HepG2 (cell line): ENCODE measurements at regions not wholly inside any gene's neighbourhood (a gene's known extent, or its start where the extent isn't known, plus 50 kb on each side); places are given as distances from the start of the nearest gene placed in this dataset.

Experiments
- ATAC-seq: fragments of 200-7000 bp; cut with Tn5 transposase; 3 replicates; pipeline ENCODE4 v1.9.1; 2020; ENCODE audit warnings: mild to moderate bottlenecking, moderate library complexity
- BruUV-seq: library from RNA; stranded (reverse); fragments of 400-500 nt; replicated peaks from 2 replicates; lab custom pipeline; 2021; lab: Mats Ljungman, UMichigan
- CTCF ChIA-PET: fragments of 300-600 bp; formaldehyde crosslinking; extraction: SDS; loops from one replicate; lab custom pipeline; 2021; ENCODE audit warnings: low total read pairs, inconsistent platforms, low intra/inter-chr PET ratio; lab: Yijun Ruan, JAX
- POLR2A ChIA-PET: fragments of 350-600 bp; sonication (Branson Sonifier 250); formaldehyde crosslinking; loops from one replicate; lab custom pipeline; 2020; ENCODE audit warnings: antibody characterized with exemption, inconsistent platforms; lab: Yijun Ruan, JAX
- DNase-seq: peaks from one replicate; pipeline ENCODE4 v3.0.0-alpha.2; 2015; ENCODE audit warnings: low spot score
- FAIRE-seq: peaks from 3 replicates; lab custom pipeline; 2011; peaks lifted over from hg19 to GRCh38; lab: Jason Lieb, UNC
- H2AFZ ChIP-seq: one replicate; pipeline ENCODE4 v1.6.1; 2011; ENCODE audit warnings: low read length, inconsistent platforms
- H3K27ac ChIP-seq: fragments of 300-600 bp; 3 replicates; pipeline ENCODE4 v1.8.0; 2011; ENCODE audit warnings: mixed run types, mild to moderate bottlenecking, mixed read lengths, low read length, inconsistent platforms; ENCODE audit not compliant: insufficient read depth; ENCODE audit errors: extremely low read length
- H3K27me3 ChIP-seq, 2 experiments: fragments of 200-600 bp in 1 of 2; 2 replicates in 1 of 2; 3 replicates in 1 of 2; pipeline versions ENCODE4 v1.6.0 to v1.8.0; 2011; ENCODE audit warnings: low read length in 2 of 2, mild to moderate bottlenecking in 2 of 2, moderate library complexity in 2 of 2, inconsistent platforms in 1 of 2; ENCODE audit not compliant: insufficient read depth in 2 of 2, control insufficient read depth in 1 of 2
- H3K36me3 ChIP-seq, 2 experiments: fragments of 200-600 bp in 1 of 2; replicated peaks in 1 of 2; 2 replicates in 1 of 2; 3 replicates in 1 of 2; pipeline versions ENCODE4 v1.5.1 to v1.8.0; 2011; ENCODE audit warnings: low read length in 2 of 2, inconsistent platforms in 1 of 2; ENCODE audit not compliant: insufficient read depth in 2 of 2, control insufficient read depth in 1 of 2
- H3K4me1 ChIP-seq: 2 replicates; pipeline ENCODE4 v1.5.1; 2012; ENCODE audit warnings: low read length, inconsistent platforms; ENCODE audit not compliant: insufficient read depth
- H3K4me2 ChIP-seq: 2 replicates; pipeline ENCODE4 v1.6.0; 2011; ENCODE audit warnings: low read depth, low read length, inconsistent platforms
- H3K4me3 ChIP-seq, 3 experiments: fragments of 200-600 bp in 1 of 3; sonication (generic), shearing (Covaris generic) in 1 of 3; replicated peaks in 1 of 3; 2 replicates each; pipeline ENCODE4 v1.5.1; 2011 to 2016; ENCODE audit warnings: low read length in 3 of 3, inconsistent platforms in 2 of 3, low read depth in 2 of 3, mild to moderate bottlenecking in 2 of 3, control low read depth in 1 of 3, mixed read lengths in 1 of 3; ENCODE audit not compliant: insufficient read depth in 1 of 3
- H3K79me2 ChIP-seq: one replicate; pipeline ENCODE4 v1.6.1; 2011; ENCODE audit warnings: low read length, inconsistent platforms; ENCODE audit not compliant: insufficient read depth
- H3K9ac ChIP-seq: 2 replicates; pipeline ENCODE4 v1.6.0; 2011; ENCODE audit warnings: mild to moderate bottlenecking, low read depth, low read length, inconsistent platforms; ENCODE audit not compliant: insufficient read depth
- H3K9me3 ChIP-seq: 2 replicates; pipeline ENCODE4 v1.5.1; 2012; ENCODE audit warnings: mild to moderate bottlenecking, low read length
- H4K20me1 ChIP-seq: 2 replicates; pipeline ENCODE4 v1.6.0; 2011; ENCODE audit warnings: inconsistent platforms, mild to moderate bottlenecking, low read length, moderate library complexity; ENCODE audit not compliant: insufficient read depth
- AHDC1 ChIP-seq: sonication (generic); formaldehyde crosslinking; IDR thresholded peaks from 2 replicates; pipeline ENCODE4 v1.5.1; 2020; ENCODE audit warnings: mild to moderate bottlenecking, missing genetic modification reagents, borderline replicate concordance
- CREB1 ChIP-seq, 2 experiments: fragments of 450-650 bp in 1 of 2; IDR thresholded peaks; 2 replicates each; pipeline ENCODE4 v1.6.1; 2016 to 2017; ENCODE audit warnings: control low read depth in 1 of 2, mild to moderate bottlenecking in 1 of 2, missing compliant biosample characterization in 1 of 2, missing genetic modification characterization in 1 of 2
- GATAD1 ChIP-seq: IDR thresholded peaks from 2 replicates; pipeline ENCODE4 v1.6.1; 2016; ENCODE audit warnings: missing genetic modification reagents, missing compliant biosample characterization
- GZF1 ChIP-seq: sonication (generic); formaldehyde crosslinking; IDR thresholded peaks from 2 replicates; pipeline ENCODE4 v1.5.1; 2020; ENCODE audit warnings: mild to moderate bottlenecking, missing genetic modification reagents
- JUN ChIP-seq: sonication (generic); formaldehyde crosslinking; IDR thresholded peaks from 2 replicates; pipeline ENCODE4 v1.4.0; 2020; ENCODE audit warnings: mild to moderate bottlenecking, missing genetic modification reagents
- MLXIP ChIP-seq: sonication (generic); formaldehyde crosslinking; IDR thresholded peaks from 2 replicates; pipeline ENCODE4 v1.9.0; 2021; ENCODE audit warnings: missing genetic modification reagents, borderline replicate concordance
- RAD21 ChIP-seq: fragments of 450-650 bp; formaldehyde crosslinking; IDR thresholded peaks from 2 replicates; pipeline ENCODE4 v1.5.0; 2020; ENCODE audit warnings: mild to moderate bottlenecking
- SNRNP70 ChIP-seq: fragments of 200-400 bp; formaldehyde crosslinking; IDR thresholded peaks from 2 replicates; pipeline ENCODE4 v1.6.1; 2017; ENCODE audit warnings: mild to moderate bottlenecking, low read depth, low read length, moderate library complexity
- XRCC5 ChIP-seq: fragments of 200-400 bp; formaldehyde crosslinking; optimal IDR thresholded peaks from 2 replicates; pipeline ENCODE3; 2017; ENCODE audit warnings: mild to moderate bottlenecking, low read length
- ZGPAT ChIP-seq: IDR thresholded peaks from 2 replicates; pipeline ENCODE4 v1.6.1; 2016; ENCODE audit warnings: mild to moderate bottlenecking
- ZNF30 ChIP-seq: sonication (generic); formaldehyde crosslinking; IDR thresholded peaks from 2 replicates; pipeline ENCODE4 v1.5.0; 2020; ENCODE audit warnings: mild to moderate bottlenecking, missing genetic modification reagents
- ZNF337 ChIP-seq: sonication (generic); formaldehyde crosslinking; IDR thresholded peaks from 2 replicates; pipeline ENCODE4 v1.5.1; 2020; ENCODE audit warnings: missing genetic modification reagents, low read depth, mild to moderate bottlenecking, borderline replicate concordance
- ZNF350 ChIP-seq: sonication (generic); formaldehyde crosslinking; IDR thresholded peaks from 2 replicates; pipeline ENCODE4 v1.4.0; 2020; ENCODE audit warnings: mild to moderate bottlenecking, low read depth, missing genetic modification reagents, borderline replicate concordance
- ZNF430 ChIP-seq: sonication (generic); formaldehyde crosslinking; IDR thresholded peaks from 2 replicates; pipeline ENCODE4 v1.9.0; 2021; ENCODE audit warnings: mild to moderate bottlenecking, missing genetic modification reagents
- ZNF543 ChIP-seq: sonication (generic); formaldehyde crosslinking; IDR thresholded peaks from 2 replicates; pipeline ENCODE4 v1.4.0; 2020; ENCODE audit warnings: mild to moderate bottlenecking, missing genetic modification reagents
- WGBS: methylation state at CpG from one replicate; pipeline ENCODE4 v1.1.6; 2017; ENCODE audit warnings: low lambda C conversion rate; 5-methylcytosine and 5-hydroxymethylcytosine counted together
- in situ Hi-C: cut with HindIII; loops from 2 replicates; pipeline ENCODE4 v1.10.0; 2017; ENCODE audit warnings: low pct_unique_long_range_greater_than_20kb; ENCODE audit not compliant: extremely low pct_ligation_motif_present
- intact Hi-C: fragments of 100-400 bp; cut with micrococcal nuclease; formaldehyde crosslinking; loops from one replicate; pipeline ENCODE4 v1.10.0; 2022; ENCODE audit not compliant: unreplicated experiment

GRCh38 chr14:81729622-81730021 lies 196.0 kb upstream of the SEL1L start (continued):
- TF ChIP-seq ZNF543 (CRISPR knock-in tag): no peak

GRCh38 chr14:81737938-81738337 lies 204.3 kb upstream of the SEL1L start:
- no peaks in the 10 kb centered on the region for H3K27me3 ChIP-seq
- H3K4me1 ChIP-seq: no peaks in the 10 kb centered on the region
- intact Hi-C loops: no loop called here
- no peak overlapping the region for H3K9ac ChIP-seq
- BruUV-seq: no TSS peak
- no peak for ATAC-seq
- no peak overlapping the region for H3K4me3 ChIP-seq
- in situ Hi-C loops: no loop called here
- POLR2A ChIA-PET: no interaction called here
- H3K4me2 ChIP-seq: no peak overlapping the region
- CTCF ChIA-PET: no interaction called here
- H4K20me1 ChIP-seq: no peaks in the 10 kb centered on the region
- WGBS: 43% methylated on average over 2 of the region's 2 CpGs
- no peak overlapping the region for H3K27ac ChIP-seq
- no peak overlapping the region for H2AFZ ChIP-seq
- no peak for FAIRE-seq
- H3K9me3 ChIP-seq: peaks cover 7% of the 10 kb centered on the region
- no peaks in the 10 kb centered on the region for H3K79me2 ChIP-seq
- DNase-seq: no peak
- H3K36me3 ChIP-seq: no peaks in the 10 kb centered on the region
- TF ChIP-seq CREB1 (IDR thresholded peaks at IDR 0.05): no peak
- no peak for TF ChIP-seq CREB1 (CRISPR knock-in tag; IDR thresholded peaks at IDR 0.05)
- no peak for TF ChIP-seq XRCC5
- TF ChIP-seq ZNF350 (CRISPR knock-in tag): no peak
- TF ChIP-seq ZNF30 (CRISPR knock-in tag): no peak
- no peak for TF ChIP-seq ZGPAT (CRISPR knock-in tag)
- no peak for TF ChIP-seq AHDC1 (CRISPR knock-in tag)
- no peak for TF ChIP-seq SNRNP70
- no peak for TF ChIP-seq GZF1 (CRISPR knock-in tag)
- TF ChIP-seq ZNF337: no peak
- no peak for TF ChIP-seq RAD21 (CRISPR knock-in tag)
- no peak for TF ChIP-seq MLXIP (CRISPR knock-in tag)
- TF ChIP-seq GATAD1 (CRISPR knock-in tag): no peak
- no peak for TF ChIP-seq JUN (CRISPR knock-in tag)
- TF ChIP-seq ZNF430 (CRISPR knock-in tag): no peak
